ENCODE measurements at regions not wholly inside any gene's neighbourhood (a gene's known extent, or its start where the extent isn't known, plus 50 kb on each side); places are given as distances from the start of the nearest gene placed in this dataset.

GRCh38 chr6:153424719-153425400 is 293.8 kb upstream of the RGS17 start:
- Histone ChIP-seq H3K36me3 (replicated peaks in 1 of 2; ENCODE audit: control insufficient read depth in 1 of 2, insufficient read depth in 2 of 2, low read length in 2 of 2) (no peaks in the 10 kb centered on the region), H3K4me1 (ENCODE audit: insufficient read depth, low read length) (no peaks in the 10 kb centered on the region), H3K4me3 (replicated peaks in 1 of 3; ENCODE audit: insufficient read depth in 1 of 3, low read depth in 2 of 3, low read length in 3 of 3) (no peak overlapping the region), H3K79me2 (ENCODE audit: insufficient read depth, low read length) (no peaks in the 10 kb centered on the region), H2AFZ (ENCODE audit: low read length) (no peak overlapping the region), H3K27ac (ENCODE audit: extremely low read length, insufficient read depth, low read length) (no peak overlapping the region), H3K9ac (ENCODE audit: insufficient read depth, low read depth, low read length) (no peak overlapping the region), H3K27me3 (ENCODE audit: control insufficient read depth in 1 of 2, insufficient read depth in 2 of 2, low read length in 2 of 2) (no peaks in the 10 kb centered on the region), H4K20me1 (ENCODE audit: insufficient read depth, low read length) (no peaks in the 10 kb centered on the region), H3K4me2 (ENCODE audit: low read depth, low read length) (no peak overlapping the region), H3K9me3 (ENCODE audit: low read length) (peaks cover 35% of the 10 kb centered on the region)
- 40% methylated on average over 5 of the region's 5 CpGs for WGBS (ENCODE audit: low lambda C conversion rate)
- BruUV-seq (replicated peaks): no TSS peak
- ChIA-PET POLR2A (no interaction called here), CTCF (ENCODE audit: low intra/inter-chr PET ratio, low total read pairs) (no interaction called here)
- intact Hi-C loops (cut with micrococcal nuclease; ENCODE audit: unreplicated experiment): no loop called here
- in situ Hi-C loops (cut with HindIII; ENCODE audit: extremely low pct_ligation_motif_present, low pct_unique_long_range_greater_than_20kb): no loop called here
- ATAC-seq: no peak
- TF ChIP-seq ZNF670 (CRISPR knock-in tag; IDR thresholded peaks at IDR 0.05; ENCODE audit: borderline replicate concordance) (no peak), HMG20B (CRISPR knock-in tag; conservative IDR thresholded peaks at IDR 0.05) (no peak), RFX1 (IDR thresholded peaks at IDR 0.05) (no peak), SOX5 (CRISPR knock-in tag; IDR thresholded peaks at IDR 0.05; ENCODE audit: borderline replicate concordance) (no peak), ZNF263 (CRISPR knock-in tag; IDR thresholded peaks at IDR 0.05) (no peak), NCOA5 (CRISPR knock-in tag; IDR thresholded peaks at IDR 0.05) (no peak), ZNF878 (CRISPR knock-in tag; IDR thresholded peaks at IDR 0.05) (no peak), ZNF772 (CRISPR knock-in tag; IDR thresholded peaks at IDR 0.05) (no peak), ZNF484 (CRISPR knock-in tag; IDR thresholded peaks at IDR 0.05; ENCODE audit: borderline replicate concordance, low read depth) (no peak), FOXK2 (IDR thresholded peaks at IDR 0.05) (no peak), SNRNP70 (IDR thresholded peaks at IDR 0.05; ENCODE audit: low read depth, low read length) (no peak)
- TF ChIP-seq, protein P1, sequence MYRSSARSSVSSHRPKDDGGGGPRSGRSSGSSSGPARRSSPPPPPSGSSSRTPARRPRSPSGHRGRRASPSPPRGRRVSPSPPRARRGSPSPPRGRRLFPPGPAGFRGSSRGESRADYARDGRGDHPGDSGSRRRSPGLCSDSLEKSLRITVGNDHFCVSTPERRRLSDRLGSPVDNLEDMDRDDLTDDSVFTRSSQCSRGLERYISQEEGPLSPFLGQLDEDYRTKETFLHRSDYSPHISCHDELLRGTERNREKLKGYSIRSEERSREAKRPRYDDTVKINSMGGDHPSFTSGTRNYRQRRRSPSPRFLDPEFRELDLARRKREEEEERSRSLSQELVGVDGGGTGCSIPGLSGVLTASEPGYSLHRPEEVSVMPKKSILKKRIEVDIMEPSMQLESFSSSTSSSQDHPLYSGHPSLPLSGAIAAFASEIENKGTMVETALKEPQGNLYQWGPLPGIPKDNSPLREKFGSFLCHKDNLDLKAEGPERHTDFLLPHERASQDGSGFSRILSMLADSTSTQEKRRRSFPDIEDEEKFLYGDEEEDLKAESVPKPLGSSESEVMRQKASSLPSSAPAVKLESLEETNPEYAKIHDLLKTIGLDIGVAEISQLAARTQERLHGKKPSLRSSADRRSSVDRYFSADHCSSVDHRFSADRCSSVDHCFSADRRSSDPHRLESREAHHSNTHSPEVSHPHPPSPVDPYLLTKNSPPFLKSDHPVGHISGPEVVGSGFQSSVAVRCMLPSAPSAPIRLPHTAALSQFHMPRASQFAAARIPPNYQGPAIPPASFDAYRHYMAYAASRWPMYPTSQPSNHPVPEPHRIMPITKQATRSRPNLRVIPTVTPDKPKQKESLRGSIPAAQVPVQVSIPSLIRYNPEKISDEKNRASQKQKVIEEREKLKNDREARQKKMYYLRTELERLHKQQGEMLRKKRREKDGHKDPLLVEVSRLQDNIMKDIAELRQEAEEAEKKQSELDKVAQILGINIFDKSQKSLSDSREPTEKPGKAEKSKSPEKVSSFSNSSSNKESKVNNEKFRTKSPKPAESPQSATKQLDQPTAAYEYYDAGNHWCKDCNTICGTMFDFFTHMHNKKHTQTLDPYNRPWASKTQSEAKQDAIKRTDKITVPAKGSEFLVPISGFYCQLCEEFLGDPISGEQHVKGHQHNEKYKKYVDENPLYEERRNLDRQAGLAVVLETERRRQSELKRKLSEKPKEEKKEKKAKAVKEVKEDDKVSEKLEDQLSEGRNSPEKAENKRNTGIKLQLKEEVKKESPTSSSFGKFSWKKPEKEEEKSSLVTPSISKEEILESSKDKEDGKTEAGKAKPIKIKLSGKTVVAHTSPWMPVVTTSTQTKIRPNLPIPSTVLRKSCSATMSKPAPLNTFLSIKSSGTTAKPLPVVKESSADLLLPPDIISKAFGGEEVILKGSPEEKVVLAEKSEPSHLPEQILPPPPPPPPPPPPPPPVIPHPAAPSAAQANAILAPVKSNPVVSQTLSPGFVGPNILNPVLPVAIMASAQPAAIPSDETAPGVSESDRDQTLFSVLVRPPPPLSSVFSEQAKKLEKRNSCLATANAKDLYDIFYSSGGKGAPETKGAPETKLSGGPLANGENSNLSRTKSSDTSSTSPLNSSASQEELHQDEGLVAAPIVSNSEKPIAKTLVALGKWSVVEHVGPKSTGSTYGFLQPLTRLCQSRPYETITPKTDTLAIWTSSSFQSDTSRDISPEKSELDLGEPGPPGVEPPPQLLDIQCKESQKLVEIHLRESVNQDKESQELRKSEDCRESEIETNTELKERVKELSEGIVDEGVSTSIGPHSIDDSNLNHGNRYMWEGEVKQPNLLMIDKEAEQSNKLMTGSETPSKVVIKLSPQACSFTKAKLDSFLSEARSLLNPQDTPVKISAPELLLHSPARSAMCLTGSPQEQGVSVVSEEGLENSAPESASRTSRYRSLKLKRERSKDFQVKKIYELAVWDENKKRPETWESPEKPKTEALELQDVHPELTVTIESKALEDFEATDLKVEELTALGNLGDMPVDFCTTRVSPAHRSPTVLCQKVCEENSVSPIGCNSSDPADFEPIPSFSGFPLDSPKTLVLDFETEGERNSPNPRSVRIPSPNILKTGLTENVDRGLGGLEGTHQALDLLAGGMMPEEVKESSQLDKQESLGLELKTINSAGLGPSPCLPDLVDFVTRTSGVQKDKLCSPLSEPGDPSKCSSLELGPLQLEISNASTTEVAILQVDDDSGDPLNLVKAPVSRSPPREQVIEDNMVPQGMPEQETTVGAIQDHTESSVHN (CRISPR knock-in tag; IDR thresholded peaks at IDR 0.05): no peak
- FAIRE-seq: no peak
- DNase-seq (ENCODE audit: low spot score): no peak
